Loucy (cell line): ENCODE measurements at regions not wholly inside any gene's neighbourhood (a gene's known extent, or its start where the extent isn't known, plus 50 kb on each side); places are given as distances from the start of the nearest gene placed in this dataset.
"Not testable (repeated sequence)": the region's sequence is repeated elsewhere in the genome, so short reads cannot be mapped to it uniquely, and the experiment has no call there.

Source experiments
- H2AFZ ChIP-seq: fragments of 200-600 bp; sonication (generic); 2 replicates; pipeline ENCODE4 v1.6.0; 2016; ENCODE audit warnings: antibody characterized with exemption, mild to moderate bottlenecking, low read length, moderate library complexity
- H3F3A ChIP-seq: fragments of 200-600 bp; 2 replicates; pipeline ENCODE4 v1.6.0; 2016; ENCODE audit warnings: antibody characterized with exemption, low read depth, mild to moderate bottlenecking
- H3K27me3 ChIP-seq: fragments of 200-600 bp; sonication (generic); 2 replicates; pipeline ENCODE4 v1.6.1; 2014; ENCODE audit warnings: low read length, mild to moderate bottlenecking; ENCODE audit not compliant: insufficient read depth, poor library complexity, severe bottlenecking
- H3K36me3 ChIP-seq: fragments of 200-600 bp; sonication (generic); 2 replicates; pipeline ENCODE4 v1.6.1; 2016; ENCODE audit warnings: low read length; ENCODE audit not compliant: insufficient read depth
- H3K4me1 ChIP-seq: fragments of 200-600 bp; sonication (generic); 2 replicates; pipeline ENCODE4 v1.5.1; 2014; ENCODE audit warnings: low read length, mild to moderate bottlenecking; ENCODE audit not compliant: insufficient read depth, poor library complexity, severe bottlenecking
- H3K4me2 ChIP-seq: fragments of 200-600 bp; sonication (generic); 2 replicates; pipeline ENCODE4 v1.6.0; 2014; ENCODE audit warnings: antibody characterized with exemption, low read length, low read depth, mild to moderate bottlenecking; ENCODE audit not compliant: poor library complexity, severe bottlenecking
- H3K4me3 ChIP-seq: fragments of 200-600 bp; sonication (generic); 2 replicates; pipeline ENCODE4 v1.5.1; 2014; ENCODE audit warnings: low read length, mild to moderate bottlenecking, mixed read lengths; ENCODE audit not compliant: poor library complexity, severe bottlenecking
- H3K79me2 ChIP-seq: fragments of 200-600 bp; sonication (generic); 2 replicates; pipeline ENCODE4 v1.6.1; 2014; ENCODE audit warnings: low read length; ENCODE audit not compliant: insufficient read depth
- H3K9ac ChIP-seq: fragments of 200-600 bp; sonication (generic); 2 replicates; pipeline ENCODE4 v1.6.0; 2014; ENCODE audit warnings: mild to moderate bottlenecking, low read depth, low read length, moderate library complexity; ENCODE audit not compliant: poor library complexity, severe bottlenecking
- H3K9me2 ChIP-seq: fragments of 200-600 bp; sonication (generic); replicated peaks from 2 replicates; pipeline ENCODE4 v1.6.1; 2016; ENCODE audit warnings: low read depth, low read length, mixed read lengths
- H3K9me3 ChIP-seq: fragments of 200-600 bp; sonication (generic); 2 replicates; pipeline ENCODE4 v1.6.1; 2014; ENCODE audit warnings: mild to moderate bottlenecking, antibody characterized with exemption, low read length, low read depth; ENCODE audit not compliant: insufficient read depth
- H4K20me1 ChIP-seq: fragments of 200-600 bp; sonication (generic); 2 replicates; pipeline ENCODE4 v1.6.0; 2014; ENCODE audit warnings: antibody characterized with exemption, low read length, mild to moderate bottlenecking; ENCODE audit not compliant: insufficient read depth, poor library complexity, severe bottlenecking
- EZH2phosphoT487 ChIP-seq: fragments of 200-600 bp; IDR thresholded peaks from 2 replicates; pipeline ENCODE4 v1.6.1; 2018; ENCODE audit warnings: antibody characterized with exemption, mild to moderate bottlenecking, moderate library complexity, borderline replicate concordance
- TF ChIP-seq, protein P1 (sequence below): fragments of 200-600 bp; sonication (generic); conservative IDR thresholded peaks from 2 replicates; pipeline ENCODE4 v1.5.1; 2014; ENCODE audit warnings: mild to moderate bottlenecking, antibody characterized with exemption, low read length

DNA sequence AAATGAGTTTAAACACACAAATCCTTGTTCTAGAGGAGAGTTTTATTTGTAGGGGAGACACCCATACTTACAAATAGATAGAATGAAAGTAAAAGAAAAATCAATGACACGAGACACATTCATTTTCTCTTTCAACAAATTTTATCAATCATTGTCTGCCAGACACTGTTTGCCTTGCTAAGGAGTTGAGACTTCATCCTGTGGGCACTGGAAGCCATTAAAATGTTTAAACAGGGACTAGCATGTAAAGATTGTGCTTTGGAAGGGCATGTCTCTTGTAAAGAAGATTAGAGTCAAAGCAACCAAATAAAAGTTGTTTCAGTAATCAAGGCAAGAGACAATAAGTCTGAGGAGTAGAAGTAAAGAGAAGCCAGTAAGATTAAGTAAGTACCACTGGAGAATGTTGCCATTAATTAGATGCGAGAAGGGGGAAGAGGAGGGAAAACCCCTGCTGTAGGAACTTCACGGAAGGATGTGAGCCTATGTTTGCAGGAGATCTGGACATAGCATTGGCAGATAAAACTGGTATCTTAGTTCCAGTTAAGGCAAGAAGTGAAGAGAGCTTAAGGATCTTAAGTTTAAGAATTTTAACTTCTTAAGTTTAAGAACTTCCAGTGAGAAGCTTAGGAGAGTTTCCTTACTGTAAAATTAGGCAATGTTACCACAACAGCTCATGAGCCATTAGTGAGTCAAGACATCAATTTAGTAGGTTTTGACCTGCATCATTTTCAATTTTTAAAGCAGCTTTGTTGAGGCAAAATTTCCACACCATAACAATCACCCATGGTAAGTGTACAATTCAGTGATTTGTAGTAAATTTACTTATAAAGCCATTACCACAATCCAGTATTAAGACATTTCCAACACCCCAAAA lies 117.0 kb upstream of the UST start:
- no peaks in the 10 kb centered on the region for H3K36me3 ChIP-seq
- no peak for TF ChIP-seq EZH2phosphoT487
- TF ChIP-seq, protein P1, sequence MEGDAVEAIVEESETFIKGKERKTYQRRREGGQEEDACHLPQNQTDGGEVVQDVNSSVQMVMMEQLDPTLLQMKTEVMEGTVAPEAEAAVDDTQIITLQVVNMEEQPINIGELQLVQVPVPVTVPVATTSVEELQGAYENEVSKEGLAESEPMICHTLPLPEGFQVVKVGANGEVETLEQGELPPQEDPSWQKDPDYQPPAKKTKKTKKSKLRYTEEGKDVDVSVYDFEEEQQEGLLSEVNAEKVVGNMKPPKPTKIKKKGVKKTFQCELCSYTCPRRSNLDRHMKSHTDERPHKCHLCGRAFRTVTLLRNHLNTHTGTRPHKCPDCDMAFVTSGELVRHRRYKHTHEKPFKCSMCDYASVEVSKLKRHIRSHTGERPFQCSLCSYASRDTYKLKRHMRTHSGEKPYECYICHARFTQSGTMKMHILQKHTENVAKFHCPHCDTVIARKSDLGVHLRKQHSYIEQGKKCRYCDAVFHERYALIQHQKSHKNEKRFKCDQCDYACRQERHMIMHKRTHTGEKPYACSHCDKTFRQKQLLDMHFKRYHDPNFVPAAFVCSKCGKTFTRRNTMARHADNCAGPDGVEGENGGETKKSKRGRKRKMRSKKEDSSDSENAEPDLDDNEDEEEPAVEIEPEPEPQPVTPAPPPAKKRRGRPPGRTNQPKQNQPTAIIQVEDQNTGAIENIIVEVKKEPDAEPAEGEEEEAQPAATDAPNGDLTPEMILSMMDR: no peak
- peak overlapping the region; percentile 55; the same call in 1 of the 2 replicates for H2AFZ ChIP-seq
- no peaks in the 10 kb centered on the region for H3K9me3 ChIP-seq
- H3F3A ChIP-seq: no peaks in the 10 kb centered on the region
- no peaks in the 10 kb centered on the region for H4K20me1 ChIP-seq
- H3K4me1 ChIP-seq: peaks cover 7% of the 10 kb centered on the region
- no peaks in the 10 kb centered on the region for H3K27me3 ChIP-seq
- no peak overlapping the region for H3K9ac ChIP-seq
- no peak overlapping the region for H3K4me2 ChIP-seq
- H3K79me2 ChIP-seq: no peaks in the 10 kb centered on the region
- no peak overlapping the region for H3K4me3 ChIP-seq
- no peaks in the 10 kb centered on the region for H3K9me2 ChIP-seq

DNA sequence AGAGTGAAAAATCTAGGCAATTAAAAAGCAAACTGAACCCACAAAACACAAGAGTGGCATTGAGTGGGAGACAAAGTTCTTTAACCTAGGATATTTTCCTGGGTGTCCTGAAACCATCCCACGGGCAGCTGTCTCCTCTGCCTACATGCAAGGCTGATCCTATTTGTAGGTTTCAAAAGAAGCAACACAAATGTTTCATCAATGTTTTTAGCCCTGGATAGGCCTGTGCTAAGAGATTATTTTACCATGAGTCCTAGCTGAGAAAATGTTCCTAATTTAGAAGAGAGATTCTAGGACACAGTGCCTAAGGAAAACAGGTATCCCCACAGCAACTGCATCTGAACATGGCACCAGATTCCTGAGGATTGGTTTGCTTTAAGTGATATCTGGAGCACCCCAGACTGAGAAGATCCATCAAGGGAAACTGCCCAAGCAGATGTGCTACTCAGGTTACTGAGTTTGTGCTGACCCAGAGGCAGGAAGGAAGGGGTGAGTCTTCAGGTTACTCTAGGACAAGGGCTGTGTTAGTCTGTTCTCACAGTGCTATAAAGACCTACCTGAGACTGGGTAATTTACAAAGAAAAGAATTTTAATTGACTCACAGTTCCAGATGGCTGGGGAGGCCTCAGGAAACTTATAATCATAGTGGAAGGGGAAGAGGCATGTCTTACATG lies 111.6 kb upstream of the UST start:
- H3K79me2 ChIP-seq: no peaks in the 10 kb centered on the region
- TF ChIP-seq EZH2phosphoT487: no peak
- TF ChIP-seq, protein P1: no peak
- H3K9ac ChIP-seq: no peak overlapping the region
- H3K4me3 ChIP-seq: no peak overlapping the region
- H3K27me3 ChIP-seq: no peaks in the 10 kb centered on the region
- no peak overlapping the region for H2AFZ ChIP-seq
- H3K9me2 ChIP-seq: no peaks in the 10 kb centered on the region
- H3K36me3 ChIP-seq: no peaks in the 10 kb centered on the region
- H3F3A ChIP-seq: no peaks in the 10 kb centered on the region
- no peaks in the 10 kb centered on the region for H4K20me1 ChIP-seq
- no peaks in the 10 kb centered on the region for H3K4me1 ChIP-seq
- no peak overlapping the region for H3K4me2 ChIP-seq
- no peaks in the 10 kb centered on the region for H3K9me3 ChIP-seq

DNA sequence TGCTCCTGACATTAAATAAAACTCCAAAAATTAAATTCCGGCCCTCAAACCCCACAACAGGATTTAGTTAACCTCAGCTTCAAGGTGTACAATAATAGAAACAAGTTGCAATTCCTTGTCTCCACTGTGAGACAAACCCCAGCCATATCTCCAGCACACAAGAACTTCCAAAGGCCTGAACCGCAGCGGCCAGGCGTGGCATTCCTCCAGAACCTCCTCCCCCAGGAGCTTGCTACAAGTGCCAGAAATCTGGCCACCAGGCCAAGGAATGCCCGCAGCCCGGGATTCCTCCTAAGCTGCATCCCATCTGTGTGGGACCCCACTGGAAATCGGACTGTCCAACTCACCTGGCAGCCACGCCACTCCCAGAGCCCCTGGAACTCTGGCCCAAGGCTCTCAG lies 105.0 kb upstream of the UST start:
- not testable (repeated sequence) for H3K4me1 ChIP-seq, H3F3A ChIP-seq, H3K36me3 ChIP-seq, H3K79me2 ChIP-seq, H3K4me2 ChIP-seq, H3K4me3 ChIP-seq, H3K27me3 ChIP-seq, H3K9me2 ChIP-seq, H4K20me1 ChIP-seq, H3K9me3 ChIP-seq, H2AFZ ChIP-seq, H3K9ac ChIP-seq

DNA sequence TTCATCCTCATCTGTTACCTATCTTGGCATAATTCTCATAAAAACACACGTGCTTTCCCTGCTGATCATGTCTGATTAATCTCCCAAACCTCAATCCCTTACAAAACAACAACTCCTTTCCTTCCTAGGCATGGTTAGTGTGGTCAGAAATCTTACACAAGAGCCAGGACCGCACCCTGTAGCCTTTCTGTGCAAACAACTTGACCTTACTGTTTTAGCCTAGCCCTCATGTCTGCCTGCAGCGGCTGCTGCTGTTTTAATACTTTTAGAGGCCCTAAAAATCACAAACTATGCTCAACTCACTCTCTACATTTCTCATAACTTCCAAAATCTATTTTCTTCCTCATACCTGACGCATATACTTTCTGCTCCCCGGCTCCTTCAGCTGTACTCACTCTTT lies 103.6 kb upstream of the UST start:
- not testable (repeated sequence) for H4K20me1 ChIP-seq, H3K4me3 ChIP-seq, H3K79me2 ChIP-seq, H3K9me2 ChIP-seq, H3K4me1 ChIP-seq, H3K27me3 ChIP-seq, H3K9me3 ChIP-seq, H2AFZ ChIP-seq, H3K4me2 ChIP-seq, H3K36me3 ChIP-seq, H3F3A ChIP-seq, H3K9ac ChIP-seq

DNA sequence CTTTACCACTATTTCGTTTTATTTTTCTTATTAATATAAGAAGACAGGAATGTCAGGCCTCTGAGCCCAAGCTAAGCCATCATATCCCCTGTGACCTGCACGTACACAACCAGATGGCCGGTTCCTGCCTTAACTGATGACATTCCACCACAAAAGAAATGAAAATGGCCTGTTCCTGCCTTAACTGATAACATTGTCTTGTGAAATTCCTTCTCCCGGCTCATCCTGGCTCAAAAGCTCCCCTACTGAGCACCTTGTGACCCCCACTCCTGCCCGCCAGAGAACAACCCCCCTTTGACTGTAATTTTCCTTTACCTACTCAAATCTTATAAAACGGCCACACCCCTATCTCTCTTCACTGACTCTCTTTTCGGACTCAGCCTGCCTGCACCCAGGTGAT lies 101.8 kb upstream of the UST start:
- not testable (repeated sequence) for H3K9me2 ChIP-seq, H3K27me3 ChIP-seq, H3K4me3 ChIP-seq, H3K4me2 ChIP-seq, H3F3A ChIP-seq, H2AFZ ChIP-seq, H4K20me1 ChIP-seq, H3K9me3 ChIP-seq, H3K79me2 ChIP-seq, H3K36me3 ChIP-seq, H3K4me1 ChIP-seq, H3K9ac ChIP-seq
